ENCODE measurements at regions not wholly inside any gene's neighbourhood (a gene's known extent, or its start where the extent isn't known, plus 50 kb on each side); places are given as distances from the start of the nearest gene placed in this dataset.

DNA sequence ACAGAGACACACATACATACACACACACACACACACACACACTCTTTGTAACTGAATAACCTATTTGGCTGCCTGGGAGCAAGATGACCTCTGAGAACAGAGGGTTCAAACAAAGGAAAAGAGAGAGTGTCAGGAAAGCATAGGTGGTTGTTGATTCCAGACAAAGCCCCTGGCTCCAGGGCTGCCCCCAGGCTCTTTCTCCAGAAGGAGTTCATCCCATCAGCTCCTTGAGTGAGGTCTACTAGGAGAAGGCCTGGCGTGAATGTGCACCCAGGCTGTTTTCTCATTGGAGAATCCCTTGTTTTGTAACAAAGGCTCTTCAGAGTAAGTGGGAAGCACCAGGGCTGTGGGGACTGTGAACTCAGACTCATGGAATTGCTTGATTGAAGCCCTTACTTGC, 151.9 kb downstream of the EMP1 start:
- Histone ChIP-seq H4K20me1 (ENCODE audit: insufficient read depth) (no peaks in the 10 kb centered on the region), H3K27me3 (ENCODE audit: insufficient read depth, low read length) (no peaks in the 10 kb centered on the region), H3K9me3 (ENCODE audit: control insufficient read depth in 1 of 2, insufficient read depth in 1 of 2, low read depth in 1 of 2, low read length in 2 of 2) (no peaks in the 10 kb centered on the region), H3K4me2 (ENCODE audit: low read length) (no peak overlapping the region), H3K36me3 (ENCODE audit: control insufficient read depth in 1 of 2, insufficient read depth in 2 of 2, low read length in 2 of 2) (no peaks in the 10 kb centered on the region), H3K79me2 (ENCODE audit: insufficient read depth, low read length) (no peaks in the 10 kb centered on the region), H3K4me3 (replicated peaks in 1 of 2; ENCODE audit: low read depth in 1 of 2, low read length in 2 of 2) (no peak overlapping the region), H3K27ac (ENCODE audit: low read depth, low read length) (no peak overlapping the region), H3K9me2 (ENCODE audit: insufficient read depth) (no peaks in the 10 kb centered on the region), H2AFZ (ENCODE audit: low read depth, low read length, poor library complexity, severe bottlenecking) (no peak overlapping the region), H3K9ac (ENCODE audit: low read length) (no peak overlapping the region), H3K4me1 (ENCODE audit: control insufficient read depth in 1 of 2, insufficient read depth in 2 of 2, low read length in 2 of 2) (peaks cover 6 to 22% of the 10 kb centered on the region in 2 experiments)
- TF ChIP-seq, protein P1, sequence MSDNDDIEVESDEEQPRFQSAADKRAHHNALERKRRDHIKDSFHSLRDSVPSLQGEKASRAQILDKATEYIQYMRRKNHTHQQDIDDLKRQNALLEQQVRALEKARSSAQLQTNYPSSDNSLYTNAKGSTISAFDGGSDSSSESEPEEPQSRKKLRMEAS (IDR thresholded peaks at IDR 0.05) = 0 out of 2 replicates have a peak, but pooled peaks have one; percentile 3
- TF ChIP-seq ZNF274 (IDR thresholded peaks at IDR 0.05; ENCODE audit: low read depth, low read length) = no peak
- ChIA-PET POLR2A (no interaction called here), CTCF (interaction anchor here (1.5 kb wide), 1 partner anchor 14 kb away, joined by 9 read pairs; no protein-coding TSS in a partner anchor), RAD21 (ENCODE audit: low non-redundant PET in 1 of 2, low total read pairs in 2 of 2, uncharacterized antibody in 2 of 2, unreplicated experiment in 2 of 2) (no interaction called here)
- DNase-seq (ENCODE audit: low read depth, low spot score) (no peak), ATAC-seq (no peak)
- no TSS peak for BruUV-seq (replicated peaks)
- intact Hi-C loops (cut with micrococcal nuclease) = loop anchor here (10.0 kb wide), 1 partner anchor 386 kb away; no protein-coding TSS in a partner anchor

DNA sequence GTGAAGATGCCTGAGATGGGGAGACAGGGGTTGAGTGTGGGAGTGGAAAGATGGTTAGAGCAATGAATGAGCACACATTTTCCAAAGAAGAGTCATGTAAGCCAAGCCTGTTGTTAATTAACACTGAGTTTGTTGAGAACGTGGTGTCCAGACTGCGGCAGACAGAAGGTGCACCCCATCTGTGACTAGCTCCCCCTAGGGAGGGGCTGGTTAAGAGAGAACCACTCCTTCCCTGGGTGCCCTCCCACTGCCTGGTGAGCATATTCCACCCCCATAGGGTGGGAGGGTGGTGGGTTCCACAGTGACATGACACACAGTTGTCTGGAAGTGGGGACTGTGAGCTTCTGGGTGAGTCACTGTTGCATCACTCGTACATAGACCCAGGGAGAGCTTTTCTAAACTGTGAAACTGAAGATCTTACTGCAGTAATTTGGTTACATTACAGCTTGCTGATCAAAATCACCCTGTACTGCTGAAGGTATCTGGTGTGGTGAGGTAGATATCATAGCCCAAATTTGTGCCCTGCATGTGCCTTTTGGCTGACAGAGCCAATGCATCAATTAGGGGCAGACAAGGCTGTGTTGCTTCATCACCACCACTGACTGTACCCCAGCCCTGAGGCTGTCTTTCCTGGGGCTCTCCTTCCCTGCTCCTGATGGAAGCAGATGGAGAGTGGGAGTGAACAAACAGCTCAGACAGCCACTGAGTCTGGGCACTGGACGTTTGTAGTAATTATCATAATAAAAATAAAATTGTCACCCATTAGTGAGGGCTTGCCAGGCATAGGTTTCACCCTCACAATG, 150.9 kb downstream of the EMP1 start:
- Histone ChIP-seq H3K27me3 (ENCODE audit: insufficient read depth, low read length) (no peaks in the 10 kb centered on the region), H3K9me3 (ENCODE audit: control insufficient read depth in 1 of 2, insufficient read depth in 1 of 2, low read depth in 1 of 2, low read length in 2 of 2) (no peaks in the 10 kb centered on the region), H3K4me2 (ENCODE audit: low read length) (peak overlapping the region; percentile 46), H2AFZ (ENCODE audit: low read depth, low read length, poor library complexity, severe bottlenecking) (peak overlapping the region; percentile 7), H3K9ac (ENCODE audit: low read length) (no peak overlapping the region), H3K9me2 (ENCODE audit: insufficient read depth) (no peaks in the 10 kb centered on the region), H3K4me3 (replicated peaks in 1 of 2; ENCODE audit: low read depth in 1 of 2, low read length in 2 of 2) (no peak overlapping the region), H3K36me3 (ENCODE audit: control insufficient read depth in 1 of 2, insufficient read depth in 2 of 2, low read length in 2 of 2) (no peaks in the 10 kb centered on the region), H3K27ac (ENCODE audit: low read depth, low read length) (no peak overlapping the region), H3K79me2 (ENCODE audit: insufficient read depth, low read length) (no peaks in the 10 kb centered on the region), H3K4me1 (ENCODE audit: control insufficient read depth in 1 of 2, insufficient read depth in 2 of 2, low read length in 2 of 2) (peaks cover 6 to 33% of the 10 kb centered on the region in 2 experiments), H4K20me1 (ENCODE audit: insufficient read depth) (no peaks in the 10 kb centered on the region)
- TF ChIP-seq CEBPB (IDR thresholded peaks at IDR 0.05; ENCODE audit: low read depth) (peak; percentile 85), FOSL1 (IDR thresholded peaks at IDR 0.05; ENCODE audit: low read depth) (peak; percentile 92), POLR2A (IDR thresholded peaks at IDR 0.05; ENCODE audit: borderline replicate concordance, extremely low read depth, insufficient read depth, insufficient read length) (no peak), JUND (IDR thresholded peaks at IDR 0.05) (peak; percentile 85), EGR1 (IDR thresholded peaks at IDR 0.05; ENCODE audit: low read depth) (peak; percentile 81)
- TF ChIP-seq, protein P2, sequence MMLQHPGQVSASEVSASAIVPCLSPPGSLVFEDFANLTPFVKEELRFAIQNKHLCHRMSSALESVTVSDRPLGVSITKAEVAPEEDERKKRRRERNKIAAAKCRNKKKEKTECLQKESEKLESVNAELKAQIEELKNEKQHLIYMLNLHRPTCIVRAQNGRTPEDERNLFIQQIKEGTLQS (IDR thresholded peaks at IDR 0.05) = peak; percentile 86
- TF ChIP-seq, protein P3, sequence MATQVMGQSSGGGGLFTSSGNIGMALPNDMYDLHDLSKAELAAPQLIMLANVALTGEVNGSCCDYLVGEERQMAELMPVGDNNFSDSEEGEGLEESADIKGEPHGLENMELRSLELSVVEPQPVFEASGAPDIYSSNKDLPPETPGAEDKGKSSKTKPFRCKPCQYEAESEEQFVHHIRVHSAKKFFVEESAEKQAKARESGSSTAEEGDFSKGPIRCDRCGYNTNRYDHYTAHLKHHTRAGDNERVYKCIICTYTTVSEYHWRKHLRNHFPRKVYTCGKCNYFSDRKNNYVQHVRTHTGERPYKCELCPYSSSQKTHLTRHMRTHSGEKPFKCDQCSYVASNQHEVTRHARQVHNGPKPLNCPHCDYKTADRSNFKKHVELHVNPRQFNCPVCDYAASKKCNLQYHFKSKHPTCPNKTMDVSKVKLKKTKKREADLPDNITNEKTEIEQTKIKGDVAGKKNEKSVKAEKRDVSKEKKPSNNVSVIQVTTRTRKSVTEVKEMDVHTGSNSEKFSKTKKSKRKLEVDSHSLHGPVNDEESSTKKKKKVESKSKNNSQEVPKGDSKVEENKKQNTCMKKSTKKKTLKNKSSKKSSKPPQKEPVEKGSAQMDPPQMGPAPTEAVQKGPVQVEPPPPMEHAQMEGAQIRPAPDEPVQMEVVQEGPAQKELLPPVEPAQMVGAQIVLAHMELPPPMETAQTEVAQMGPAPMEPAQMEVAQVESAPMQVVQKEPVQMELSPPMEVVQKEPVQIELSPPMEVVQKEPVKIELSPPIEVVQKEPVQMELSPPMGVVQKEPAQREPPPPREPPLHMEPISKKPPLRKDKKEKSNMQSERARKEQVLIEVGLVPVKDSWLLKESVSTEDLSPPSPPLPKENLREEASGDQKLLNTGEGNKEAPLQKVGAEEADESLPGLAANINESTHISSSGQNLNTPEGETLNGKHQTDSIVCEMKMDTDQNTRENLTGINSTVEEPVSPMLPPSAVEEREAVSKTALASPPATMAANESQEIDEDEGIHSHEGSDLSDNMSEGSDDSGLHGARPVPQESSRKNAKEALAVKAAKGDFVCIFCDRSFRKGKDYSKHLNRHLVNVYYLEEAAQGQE (IDR thresholded peaks at IDR 0.05; ENCODE audit: low read depth) = no peak
- TF ChIP-seq, protein P4, sequence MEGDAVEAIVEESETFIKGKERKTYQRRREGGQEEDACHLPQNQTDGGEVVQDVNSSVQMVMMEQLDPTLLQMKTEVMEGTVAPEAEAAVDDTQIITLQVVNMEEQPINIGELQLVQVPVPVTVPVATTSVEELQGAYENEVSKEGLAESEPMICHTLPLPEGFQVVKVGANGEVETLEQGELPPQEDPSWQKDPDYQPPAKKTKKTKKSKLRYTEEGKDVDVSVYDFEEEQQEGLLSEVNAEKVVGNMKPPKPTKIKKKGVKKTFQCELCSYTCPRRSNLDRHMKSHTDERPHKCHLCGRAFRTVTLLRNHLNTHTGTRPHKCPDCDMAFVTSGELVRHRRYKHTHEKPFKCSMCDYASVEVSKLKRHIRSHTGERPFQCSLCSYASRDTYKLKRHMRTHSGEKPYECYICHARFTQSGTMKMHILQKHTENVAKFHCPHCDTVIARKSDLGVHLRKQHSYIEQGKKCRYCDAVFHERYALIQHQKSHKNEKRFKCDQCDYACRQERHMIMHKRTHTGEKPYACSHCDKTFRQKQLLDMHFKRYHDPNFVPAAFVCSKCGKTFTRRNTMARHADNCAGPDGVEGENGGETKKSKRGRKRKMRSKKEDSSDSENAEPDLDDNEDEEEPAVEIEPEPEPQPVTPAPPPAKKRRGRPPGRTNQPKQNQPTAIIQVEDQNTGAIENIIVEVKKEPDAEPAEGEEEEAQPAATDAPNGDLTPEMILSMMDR (IDR thresholded peaks at IDR 0.05 in 2 of 3, conservative IDR thresholded peaks at IDR 0.05 in 1 of 3; ENCODE audit: borderline replicate concordance in 1 of 3, insufficient read depth in 1 of 3, low read depth in 2 of 3, low read length in 2 of 3) = peak in 1 of 3 experiments; percentile 21; a peak in 1 of 6 replicates
- TF ChIP-seq, protein P1 (IDR thresholded peaks at IDR 0.05) = no peak; the same call in 1 of the 2 replicates
- ChIA-PET CTCF (interaction anchor here (1.5 kb wide), 1 partner anchor 15 kb away, joined by 9 read pairs; no protein-coding TSS in a partner anchor), POLR2A (no interaction called here), RAD21 (ENCODE audit: low non-redundant PET in 1 of 2, low total read pairs in 2 of 2, uncharacterized antibody in 2 of 2, unreplicated experiment in 2 of 2) (no interaction called here)
- intact Hi-C loops (cut with micrococcal nuclease) = loop anchor here (10.0 kb wide), 1 partner anchor 387 kb away; no protein-coding TSS in a partner anchor
- no TSS peak for BruUV-seq (replicated peaks)
- ATAC-seq = peak; percentile 74
- peak; percentile 27 for DNase-seq (ENCODE audit: low read depth, low spot score)

Data from HCT116 (cell line).